GM12878 (cell line): ENCODE measurements at regions not wholly inside any gene's neighbourhood (a gene's known extent, or its start where the extent isn't known, plus 50 kb on each side); places are given as distances from the start of the nearest gene placed in this dataset.

Experiments
- ATAC-seq: fragments of 200-7000 bp; cut with Tn5 transposase; 3 replicates; pipeline ENCODE4 v1.9.1; 2020; ENCODE audit warnings: mild to moderate bottlenecking, moderate library complexity
- BruUV-seq: library from RNA; stranded (reverse); fragments of 400-500 nt; replicated peaks from 2 replicates; lab custom pipeline; 2021; lab: Mats Ljungman, UMichigan
- CTCF ChIA-PET: fragments of 300-600 bp; sonication (Branson Sonifier 250); formaldehyde crosslinking; extraction: SDS; loops from one replicate; lab custom pipeline; 2021; ENCODE audit warnings: inconsistent platforms; lab: Yijun Ruan, JAX
- POLR2A ChIA-PET: fragments of 350-600 bp; formaldehyde crosslinking; extraction: SDS; loops from one replicate; lab custom pipeline; 2021; ENCODE audit warnings: inconsistent platforms; lab: Charles Lee
- RAD21 ChIA-PET: fragments of 300-600 bp; sonication (Branson Sonifier 250); formaldehyde crosslinking; loops from one replicate; lab custom pipeline; 2023; ENCODE audit warnings: antibody characterized with exemption; ENCODE audit not compliant: unreplicated experiment; lab: Charles Lee
- SMC1A ChIA-PET: fragments of 300-600 bp; sonication (Branson Sonifier 250); formaldehyde crosslinking; loops from one replicate; lab custom pipeline; 2023; ENCODE audit not compliant: unreplicated experiment, uncharacterized antibody; lab: Charles Lee
- DNase-seq: peaks from one replicate; pipeline ENCODE4 v3.0.0-alpha.2; 2011; ENCODE audit warnings: low read depth, low spot score
- FAIRE-seq: peaks from 3 replicates; lab custom pipeline; 2011; peaks lifted over from hg19 to GRCh38; lab: Jason Lieb, UNC
- H2AFZ ChIP-seq: 2 replicates; pipeline ENCODE4 v1.6.0; 2011; ENCODE audit warnings: low read depth, low read length, control low read depth; ENCODE audit not compliant: control insufficient read depth
- H3K27ac ChIP-seq: 2 replicates; pipeline ENCODE4 v1.5.1; 2011; ENCODE audit warnings: control low read depth; ENCODE audit not compliant: control insufficient read depth, insufficient read depth
- H3K27me3 ChIP-seq, 2 experiments: replicated peaks in 1 of 2; 2 replicates each; pipeline versions ENCODE4 v1.6.0 to v1.6.1; 2011; ENCODE audit warnings: low read length in 1 of 2; ENCODE audit not compliant: control insufficient read depth in 2 of 2, insufficient read depth in 2 of 2
- H3K36me3 ChIP-seq, 2 experiments: 2 replicates each; pipeline ENCODE4 v1.5.1; 2011; ENCODE audit warnings: low read length in 1 of 2; ENCODE audit not compliant: control insufficient read depth in 2 of 2, insufficient read depth in 2 of 2
- H3K4me1 ChIP-seq: 2 replicates; pipeline ENCODE4 v1.6.1; 2011; ENCODE audit warnings: mild to moderate bottlenecking, low read length, moderate library complexity, mixed read lengths; ENCODE audit not compliant: control insufficient read depth, insufficient read depth
- H3K4me2 ChIP-seq: 2 replicates; pipeline ENCODE4 v1.6.0; 2011; ENCODE audit warnings: control low read depth; ENCODE audit not compliant: control insufficient read depth, insufficient read depth
- H3K4me3 ChIP-seq: fragments of 200-600 bp; sonication (generic); 2 replicates; pipeline ENCODE4 v1.5.1; 2016
- H3K79me2 ChIP-seq: 2 replicates; pipeline ENCODE4 v1.6.0; 2011; ENCODE audit warnings: low read length; ENCODE audit not compliant: control insufficient read depth, insufficient read depth
- H3K9ac ChIP-seq: 2 replicates; pipeline ENCODE4 v1.8.0; 2011; ENCODE audit warnings: low read length, control low read depth, mixed read lengths; ENCODE audit not compliant: control insufficient read depth, insufficient read depth
- H3K9me3 ChIP-seq: replicated peaks from 3 replicates; pipeline ENCODE4 v1.5.1; 2011; ENCODE audit warnings: mild to moderate bottlenecking, low read length; ENCODE audit not compliant: control insufficient read depth, insufficient read depth
- H4K20me1 ChIP-seq: 2 replicates; pipeline ENCODE4 v1.6.0; 2011; ENCODE audit not compliant: control insufficient read depth, insufficient read depth
- CBX3 ChIP-seq: fragments of 200-600 bp; sonication (generic); IDR thresholded peaks from 2 replicates; pipeline ENCODE4 v1.6.1; 2016; ENCODE audit warnings: low read depth, borderline replicate concordance
- CTCF ChIP-seq, 3 experiments: IDR thresholded peaks in 2 of 3; conservative IDR thresholded peaks in 1 of 3; 2 replicates each; pipeline ENCODE4 v1.5.1; 2011; ENCODE audit warnings: low read depth in 3 of 3, low read length in 3 of 3, mild to moderate bottlenecking in 3 of 3, control low read depth in 2 of 3, moderate library complexity in 2 of 3, inconsistent platforms in 1 of 3, mixed read lengths in 1 of 3; ENCODE audit not compliant: control insufficient read depth in 2 of 3, insufficient read depth in 1 of 3; ENCODE audit errors: extremely low read depth in 1 of 3
- FOXK2 ChIP-seq: fragments of 450-650 bp; IDR thresholded peaks from 2 replicates; pipeline ENCODE4 v1.6.1; 2017; ENCODE audit warnings: mild to moderate bottlenecking, moderate library complexity
- IRF3 ChIP-seq: fragments of 450-650 bp; IDR thresholded peaks from 2 replicates; pipeline ENCODE4 v1.6.1; 2014; ENCODE audit warnings: mild to moderate bottlenecking
- JUNB ChIP-seq: IDR thresholded peaks from 2 replicates; pipeline ENCODE4 v1.6.1; 2016; ENCODE audit warnings: antibody characterized with exemption, mild to moderate bottlenecking
- MYB ChIP-seq: fragments of 150-350 bp; IDR thresholded peaks from 2 replicates; pipeline ENCODE4 v1.6.1; 2014; ENCODE audit warnings: mild to moderate bottlenecking, low read depth, low read length, borderline replicate concordance
- MYC ChIP-seq: IDR thresholded peaks from 2 replicates; pipeline ENCODE4 v1.6.1; 2011; ENCODE audit warnings: mild to moderate bottlenecking, low read length, moderate library complexity, inconsistent platforms; ENCODE audit not compliant: insufficient read depth, insufficient replicate concordance, insufficient read length, severe bottlenecking
- NFYA ChIP-seq: IDR thresholded peaks from 2 replicates; pipeline ENCODE4 v1.6.1; 2011; ENCODE audit warnings: low read depth, mild to moderate bottlenecking, low read length, improper control_type of control experiment, borderline replicate concordance
- PML ChIP-seq: IDR thresholded peaks from 2 replicates; pipeline ENCODE4 v1.6.1; 2012; ENCODE audit warnings: low read length, inconsistent platforms
- POLR2A ChIP-seq: IDR thresholded peaks from 2 replicates; pipeline ENCODE4 v1.6.1; 2011; ENCODE audit warnings: low read depth, mild to moderate bottlenecking, low read length
- POLR2AphosphoS5 ChIP-seq: IDR thresholded peaks from 2 replicates; pipeline ENCODE4 v1.6.1; 2011; ENCODE audit warnings: mild to moderate bottlenecking, low read length, inconsistent platforms
- RAD51 ChIP-seq: fragments of 450-650 bp; IDR thresholded peaks from 2 replicates; pipeline ENCODE4 v1.6.1; 2016; ENCODE audit warnings: moderate library complexity, mild to moderate bottlenecking, inconsistent platforms
- RUNX3 ChIP-seq: IDR thresholded peaks from 2 replicates; pipeline ENCODE4 v1.6.1; 2012; ENCODE audit warnings: low read length, inconsistent platforms
- SKIL ChIP-seq: fragments of 450-650 bp; IDR thresholded peaks from 2 replicates; pipeline ENCODE4 v1.6.1; 2017; ENCODE audit warnings: mild to moderate bottlenecking, low read depth, inconsistent platforms; ENCODE audit not compliant: poor library complexity, severe bottlenecking
- SP1 ChIP-seq: IDR thresholded peaks from one replicate; pipeline ENCODE4 v1.6.1; 2011; ENCODE audit warnings: low read depth, low read length
- SPI1 ChIP-seq: IDR thresholded peaks from 2 replicates; pipeline ENCODE4 v1.6.1; 2011; ENCODE audit warnings: low read depth, mild to moderate bottlenecking, low read length, moderate library complexity, borderline replicate concordance; ENCODE audit not compliant: insufficient read depth
- TCF3 ChIP-seq: IDR thresholded peaks from 2 replicates; pipeline ENCODE4 v1.6.1; 2012; ENCODE audit warnings: low read depth, mild to moderate bottlenecking, low read length, borderline replicate concordance; ENCODE audit not compliant: insufficient read depth
- ZSCAN29 ChIP-seq: fragments of 450-650 bp; IDR thresholded peaks from 2 replicates; pipeline ENCODE4 v1.6.1; 2017; ENCODE audit warnings: mild to moderate bottlenecking, moderate library complexity
- WGBS: methylation state at CpG from one replicate; pipeline ENCODE4 v1.1.6; 2016; ENCODE audit warnings: low lambda C conversion rate; ENCODE audit not compliant: insufficient replicate concordance, insufficient coverage; ENCODE audit errors: missing lambda C conversion rate; 5-methylcytosine and 5-hydroxymethylcytosine counted together
- in situ Hi-C: fragments of 300-500 bp; cut with MboI; formaldehyde crosslinking; loops from 9 replicates; pipeline ENCODE4 v1.14.3; 2018; ENCODE audit warnings: mixed read lengths
- intact Hi-C: fragments of 100-400 bp; cut with micrococcal nuclease; formaldehyde crosslinking; loops from one replicate; pipeline ENCODE4 v1.14.2; 2022; ENCODE audit not compliant: unreplicated experiment
- TF ChIP-seq, protein P1 (sequence below): IDR thresholded peaks from 2 replicates; pipeline ENCODE4 v1.6.1; 2012; ENCODE audit warnings: low read depth, low read length, improper control_type of control experiment

- no peaks in the 10 kb centered on the region for H3K36me3 ChIP-seq
- H4K20me1 ChIP-seq, result no peaks in the 10 kb centered on the region
- H3K4me3 ChIP-seq, result no peak overlapping the region
- peaks cover 0 to 3% of the 10 kb centered on the region in 2 experiments; a peak in 1 of 4 replicates for H3K27me3 ChIP-seq
- H3K4me2 ChIP-seq, result no peak overlapping the region
- no peaks in the 10 kb centered on the region for H3K9me3 ChIP-seq
- H2AFZ ChIP-seq, result no peak overlapping the region
- POLR2A ChIA-PET, result interaction anchor here (0.6 kb wide), 1 partner anchor 35 kb away, joined by 3 read pairs; no protein-coding TSS in a partner anchor
- no peaks in the 10 kb centered on the region for H3K79me2 ChIP-seq
- no peak for TF ChIP-seq POLR2AphosphoS5
- no peak for TF ChIP-seq RAD51
- no peak for TF ChIP-seq CBX3
- TF ChIP-seq PML, result no peak
- no peak for TF ChIP-seq FOXK2
- no peak for TF ChIP-seq TCF3
- no peak for TF ChIP-seq JUNB
- TF ChIP-seq SPI1, result no peak
- TF ChIP-seq MYB, result no peak
- no peak for TF ChIP-seq NFYA
- TF ChIP-seq IRF3, result no peak
- TF ChIP-seq CTCF (IDR thresholded peaks at IDR 0.05 in 2 of 3, conservative IDR thresholded peaks at IDR 0.05 in 1 of 3; ENCODE audit: control insufficient read depth in 2 of 3, extremely low read depth in 1 of 3, insufficient read depth in 1 of 3, low read depth in 3 of 3, low read length in 3 of 3), result no peak
- TF ChIP-seq ZSCAN29, result no peak
- no peak for TF ChIP-seq SKIL
- TF ChIP-seq MYC, result no peak
- TF ChIP-seq POLR2A, result no peak
- TF ChIP-seq SP1, result no peak
- TF ChIP-seq RUNX3, result no peak
- TF ChIP-seq, protein P1, sequence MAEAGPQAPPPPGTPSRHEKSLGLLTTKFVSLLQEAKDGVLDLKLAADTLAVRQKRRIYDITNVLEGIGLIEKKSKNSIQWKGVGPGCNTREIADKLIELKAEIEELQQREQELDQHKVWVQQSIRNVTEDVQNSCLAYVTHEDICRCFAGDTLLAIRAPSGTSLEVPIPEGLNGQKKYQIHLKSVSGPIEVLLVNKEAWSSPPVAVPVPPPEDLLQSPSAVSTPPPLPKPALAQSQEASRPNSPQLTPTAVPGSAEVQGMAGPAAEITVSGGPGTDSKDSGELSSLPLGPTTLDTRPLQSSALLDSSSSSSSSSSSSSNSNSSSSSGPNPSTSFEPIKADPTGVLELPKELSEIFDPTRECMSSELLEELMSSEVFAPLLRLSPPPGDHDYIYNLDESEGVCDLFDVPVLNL, result no peak
- TF ChIP-seq, all 136 proteins: peak for 0
- H3K4me1 ChIP-seq, result no peaks in the 10 kb centered on the region
- no TSS peak for BruUV-seq
- ATAC-seq (no peak), FAIRE-seq (no peak), DNase-seq (no peak)
- H3K9ac ChIP-seq, result no peak overlapping the region
- H3K27ac ChIP-seq, result no peak overlapping the region
- ChIA-PET CTCF (interaction anchor here (0.6 to 0.7 kb wide), 2 partner anchors 13 to 182 kb away, joined by 3 read pairs; no protein-coding TSS in a partner anchor), RAD21 (no interaction called here), SMC1A (interaction anchor here (1.0 to 2.1 kb wide), 3 partner anchors 13 to 20 kb away, joined by 3 to 4 read pairs (median 3); no protein-coding TSS in a partner anchor)
- in situ Hi-C loops (no loop called here), intact Hi-C loops (no loop called here)
- WGBS, result 25% methylated on average over 2 of the region's 2 CpGs
Observed at GRCh38 chr5:34603378-34603777, 52.8 kb upstream of the RAI14 start.
